ENCODE measurements at regions not wholly inside any gene's neighbourhood (a gene's known extent, or its start where the extent isn't known, plus 50 kb on each side); places are given as distances from the start of the nearest gene placed in this dataset.
A peak's percentile ranks its signal among the peaks of the same experiment; 100 is the strongest.

DNA sequence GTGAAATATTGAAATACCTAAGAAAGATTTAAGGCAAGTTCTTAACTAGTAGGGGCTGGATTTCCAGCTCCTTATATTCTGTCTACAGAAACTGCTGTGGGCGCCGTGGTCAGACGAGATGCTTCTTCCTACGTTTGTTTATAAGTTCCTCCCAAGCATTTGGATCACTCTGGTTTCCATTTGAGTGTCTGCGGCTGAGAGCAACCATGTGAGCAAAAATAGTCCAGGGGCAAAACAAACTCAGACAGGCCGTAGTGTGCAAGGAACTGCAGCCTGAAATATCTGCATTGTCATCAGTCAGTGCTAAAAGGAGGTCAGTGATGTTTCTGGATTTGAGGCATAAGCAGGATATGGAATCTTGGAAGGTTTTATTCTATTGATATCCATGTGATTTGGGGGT lies 485.9 kb upstream of the JAG1 start:
- H2AFZ ChIP-seq (ENCODE audit: low read length), result peak overlapping the region; percentile 64
- no peak overlapping the region for H3K23ac ChIP-seq (ENCODE audit: low read depth, low read length, poor library complexity)
- no peak overlapping the region for H2BK120ac ChIP-seq (ENCODE audit: low read depth, low read length)
- H3K36me3 ChIP-seq (replicated peaks in 1 of 2; ENCODE audit: control insufficient read depth in 2 of 2, insufficient read depth in 2 of 2, low read length in 2 of 2), result no peaks in the 10 kb centered on the region
- H3K9me3 ChIP-seq (replicated peaks in 1 of 2; ENCODE audit: control insufficient read depth in 2 of 2, insufficient read depth in 1 of 2, low read depth in 1 of 2, low read length in 2 of 2), result no peaks in the 10 kb centered on the region
- no peak overlapping the region for H3K18ac ChIP-seq (ENCODE audit: low read length)
- H2BK12ac ChIP-seq (ENCODE audit: low read length), result no peak overlapping the region
- no peak overlapping the region for H3K27ac ChIP-seq (replicated peaks; ENCODE audit: low read length)
- H3K4me3 ChIP-seq (ENCODE audit: low read length in 2 of 2), result no peak overlapping the region
- H3K27me3 ChIP-seq (ENCODE audit: control insufficient read depth in 3 of 3, insufficient read depth in 3 of 3, low read depth in 1 of 3, low read length in 3 of 3), result no peaks in the 10 kb centered on the region
- H3K4me1 ChIP-seq (ENCODE audit: control insufficient read depth in 2 of 2, insufficient read depth in 1 of 2, low read depth in 1 of 2, low read length in 2 of 2), result peaks cover 0 to 2% of the 10 kb centered on the region in 2 donors
- H2BK15ac ChIP-seq (ENCODE audit: low read length), result no peak overlapping the region
- no peak overlapping the region for H3K9ac ChIP-seq (ENCODE audit: low read depth, low read length, poor library complexity)
- DNase-seq (ENCODE audit: low spot score), result no peak
- no peak overlapping the region for H2AK5ac ChIP-seq (ENCODE audit: low read depth, low read length)
- no peak overlapping the region for H2BK5ac ChIP-seq (ENCODE audit: low read length)
- H3K4me2 ChIP-seq (ENCODE audit: insufficient read depth, low read length, poor library complexity, severe bottlenecking), result no peak overlapping the region
- H4K8ac ChIP-seq (ENCODE audit: low read depth, low read length), result no peak overlapping the region
- H4K91ac ChIP-seq (ENCODE audit: low read depth, low read length, poor library complexity), result no peak overlapping the region
- H3K4ac ChIP-seq (ENCODE audit: low read length), result no peak overlapping the region
- H3K79me1 ChIP-seq (ENCODE audit: low read depth, low read length), result no peaks in the 10 kb centered on the region
- H3K14ac ChIP-seq (ENCODE audit: low read length), result no peak overlapping the region
- no CpG with 5 or more reads among the region's 6 CpGs for WGBS, 2 donors (ENCODE audit: extremely low coverage in 2 of 2, insufficient read length in 2 of 2, insufficient replicate concordance in 1 of 2)

- H3K4ac ChIP-seq (ENCODE audit: low read length), result no peak overlapping the region
- H2AFZ ChIP-seq (ENCODE audit: low read length), result peak overlapping the region; percentile 32
- no peak overlapping the region for H2BK5ac ChIP-seq (ENCODE audit: low read length)
- no peak overlapping the region for H3K18ac ChIP-seq (ENCODE audit: low read length)
- H3K4me1 ChIP-seq (ENCODE audit: control insufficient read depth in 2 of 2, insufficient read depth in 1 of 2, low read depth in 1 of 2, low read length in 2 of 2), result peaks cover 0 to 2% of the 10 kb centered on the region in 2 donors
- H3K9me3 ChIP-seq (replicated peaks in 1 of 2; ENCODE audit: control insufficient read depth in 2 of 2, insufficient read depth in 1 of 2, low read depth in 1 of 2, low read length in 2 of 2), result no peaks in the 10 kb centered on the region
- H3K79me1 ChIP-seq (ENCODE audit: low read depth, low read length), result no peaks in the 10 kb centered on the region
- no CpG with 5 or more reads among the region's 4 CpGs for WGBS, 2 donors (ENCODE audit: extremely low coverage in 2 of 2, insufficient read length in 2 of 2, insufficient replicate concordance in 1 of 2)
- no peak overlapping the region for H3K9ac ChIP-seq (ENCODE audit: low read depth, low read length, poor library complexity)
- no peak overlapping the region for H2BK12ac ChIP-seq (ENCODE audit: low read length)
- H3K23ac ChIP-seq (ENCODE audit: low read depth, low read length, poor library complexity), result no peak overlapping the region
- H2AK5ac ChIP-seq (ENCODE audit: low read depth, low read length), result no peak overlapping the region
- H4K91ac ChIP-seq (ENCODE audit: low read depth, low read length, poor library complexity), result no peak overlapping the region
- no peak overlapping the region for H3K4me2 ChIP-seq (ENCODE audit: insufficient read depth, low read length, poor library complexity, severe bottlenecking)
- no peak overlapping the region for H4K8ac ChIP-seq (ENCODE audit: low read depth, low read length)
- no peak overlapping the region for H2BK120ac ChIP-seq (ENCODE audit: low read depth, low read length)
- no peak for DNase-seq (ENCODE audit: low spot score)
- H3K4me3 ChIP-seq (ENCODE audit: low read length in 2 of 2), result no peak overlapping the region
- no peaks in the 10 kb centered on the region for H3K27me3 ChIP-seq (ENCODE audit: control insufficient read depth in 3 of 3, insufficient read depth in 3 of 3, low read depth in 1 of 3, low read length in 3 of 3)
- H2BK15ac ChIP-seq (ENCODE audit: low read length), result no peak overlapping the region
- H3K27ac ChIP-seq (replicated peaks; ENCODE audit: low read length), result no peak overlapping the region
- no peak overlapping the region for H3K14ac ChIP-seq (ENCODE audit: low read length)
- H3K36me3 ChIP-seq (replicated peaks in 1 of 2; ENCODE audit: control insufficient read depth in 2 of 2, insufficient read depth in 2 of 2, low read length in 2 of 2), result no peaks in the 10 kb centered on the region
Measured at GRCh38 chr20:11162026-11162775, 488.4 kb upstream of the JAG1 start.

DNA sequence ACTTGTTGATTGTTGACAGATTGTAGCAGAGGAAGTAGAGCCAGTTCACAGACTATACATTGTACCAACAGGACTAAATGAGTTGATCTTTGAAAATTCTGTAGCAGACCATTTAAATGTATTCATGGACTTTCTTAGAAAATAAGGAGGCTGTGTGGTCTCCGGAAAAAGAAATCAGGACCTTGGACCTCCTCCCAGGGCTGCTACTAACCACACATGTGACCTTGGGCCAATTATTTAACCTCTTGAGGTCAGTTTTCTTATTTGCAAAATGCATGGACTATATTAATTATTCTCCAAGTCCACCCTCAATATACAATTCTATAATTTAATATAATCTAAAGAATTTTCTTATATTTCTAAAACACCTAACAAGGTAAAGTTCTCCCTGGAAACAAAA lies 492.0 kb upstream of the JAG1 start:
- Histone ChIP-seq H2BK15ac (ENCODE audit: low read length) (no peak overlapping the region), H2BK120ac (ENCODE audit: low read depth, low read length) (no peak overlapping the region), H4K8ac (ENCODE audit: low read depth, low read length) (no peak overlapping the region), H3K18ac (ENCODE audit: low read length) (no peak overlapping the region), H2BK12ac (ENCODE audit: low read length) (no peak overlapping the region), H3K4me3 (ENCODE audit: low read length in 2 of 2) (no peak overlapping the region), H2AK5ac (ENCODE audit: low read depth, low read length) (no peak overlapping the region), H3K27ac (replicated peaks; ENCODE audit: low read length) (no peak overlapping the region), H3K9me3 (replicated peaks in 1 of 2; ENCODE audit: control insufficient read depth in 2 of 2, insufficient read depth in 1 of 2, low read depth in 1 of 2, low read length in 2 of 2) (no peaks in the 10 kb centered on the region), H3K27me3 (ENCODE audit: control insufficient read depth in 3 of 3, insufficient read depth in 3 of 3, low read depth in 1 of 3, low read length in 3 of 3) (no peaks in the 10 kb centered on the region), H3K4me1 (ENCODE audit: control insufficient read depth in 2 of 2, insufficient read depth in 1 of 2, low read depth in 1 of 2, low read length in 2 of 2) (peaks cover 0 to 2% of the 10 kb centered on the region in 2 donors), H3K4me2 (ENCODE audit: insufficient read depth, low read length, poor library complexity, severe bottlenecking) (no peak overlapping the region), H3K14ac (ENCODE audit: low read length) (no peak overlapping the region), H2BK5ac (ENCODE audit: low read length) (no peak overlapping the region), H3K36me3 (replicated peaks in 1 of 2; ENCODE audit: control insufficient read depth in 2 of 2, insufficient read depth in 2 of 2, low read length in 2 of 2) (no peaks in the 10 kb centered on the region), H3K23ac (ENCODE audit: low read depth, low read length, poor library complexity) (no peak overlapping the region), H2AFZ (ENCODE audit: low read length) (no peak overlapping the region), H4K91ac (ENCODE audit: low read depth, low read length, poor library complexity) (no peak overlapping the region), H3K9ac (ENCODE audit: low read depth, low read length, poor library complexity) (no peak overlapping the region), H3K79me1 (ENCODE audit: low read depth, low read length) (no peaks in the 10 kb centered on the region), H3K4ac (ENCODE audit: low read length) (no peak overlapping the region)
- no CpG with 5 or more reads among the region's 1 CpG for WGBS, 2 donors (ENCODE audit: extremely low coverage in 2 of 2, insufficient read length in 2 of 2, insufficient replicate concordance in 1 of 2)
- DNase-seq (ENCODE audit: low spot score), result no peak

GRCh38 chr20:11166712-11167111 lies 492.9 kb upstream of the JAG1 start:
- Histone ChIP-seq H3K4me2 (ENCODE audit: insufficient read depth, low read length, poor library complexity, severe bottlenecking) (no peak overlapping the region), H3K18ac (ENCODE audit: low read length) (no peak overlapping the region), H3K14ac (ENCODE audit: low read length) (no peak overlapping the region), H3K9me3 (replicated peaks in 1 of 2; ENCODE audit: control insufficient read depth in 2 of 2, insufficient read depth in 1 of 2, low read depth in 1 of 2, low read length in 2 of 2) (no peaks in the 10 kb centered on the region), H3K79me1 (ENCODE audit: low read depth, low read length) (no peaks in the 10 kb centered on the region), H3K23ac (ENCODE audit: low read depth, low read length, poor library complexity) (no peak overlapping the region), H4K8ac (ENCODE audit: low read depth, low read length) (no peak overlapping the region), H4K91ac (ENCODE audit: low read depth, low read length, poor library complexity) (no peak overlapping the region), H3K4ac (ENCODE audit: low read length) (no peak overlapping the region), H2BK12ac (ENCODE audit: low read length) (no peak overlapping the region), H2BK5ac (ENCODE audit: low read length) (no peak overlapping the region), H3K27me3 (ENCODE audit: control insufficient read depth in 3 of 3, insufficient read depth in 3 of 3, low read depth in 1 of 3, low read length in 3 of 3) (no peaks in the 10 kb centered on the region), H2AFZ (ENCODE audit: low read length) (no peak overlapping the region), H3K4me1 (ENCODE audit: control insufficient read depth in 2 of 2, insufficient read depth in 1 of 2, low read depth in 1 of 2, low read length in 2 of 2) (peaks cover 0 to 2% of the 10 kb centered on the region in 2 donors), H2BK15ac (ENCODE audit: low read length) (no peak overlapping the region), H3K36me3 (replicated peaks in 1 of 2; ENCODE audit: control insufficient read depth in 2 of 2, insufficient read depth in 2 of 2, low read length in 2 of 2) (no peaks in the 10 kb centered on the region), H2BK120ac (ENCODE audit: low read depth, low read length) (no peak overlapping the region), H3K9ac (ENCODE audit: low read depth, low read length, poor library complexity) (no peak overlapping the region), H2AK5ac (ENCODE audit: low read depth, low read length) (no peak overlapping the region), H3K4me3 (ENCODE audit: low read length in 2 of 2) (no peak overlapping the region), H3K27ac (replicated peaks; ENCODE audit: low read length) (no peak overlapping the region)
- no CpG with 5 or more reads among the region's 2 CpGs for WGBS, 2 donors (ENCODE audit: extremely low coverage in 2 of 2, insufficient read length in 2 of 2, insufficient replicate concordance in 1 of 2)
- DNase-seq (ENCODE audit: low spot score), result no peak

Measured in neuronal stem cell (in vitro differentiated cells).